GM23338 (cell line): ENCODE measurements at regions not wholly inside any gene's neighbourhood (a gene's known extent, or its start where the extent isn't known, plus 50 kb on each side); places are given as distances from the start of the nearest gene placed in this dataset.

Source experiments
- ATAC-seq: fragments of 200-7000 bp; cut with Tn5 transposase; 3 replicates; pipeline ENCODE4 v1.9.1; 2020
- DNase-seq: peaks from one replicate; pipeline ENCODE4 v3.0.0-alpha.2; 2015; ENCODE audit warnings: low spot score
- H2AFZ ChIP-seq: fragments of 200-600 bp; sonication (generic); 2 replicates; pipeline ENCODE4 v1.8.0; 2016; ENCODE audit warnings: antibody characterized with exemption, mild to moderate bottlenecking, moderate library complexity
- H3F3A ChIP-seq: fragments of 200-600 bp; sonication (generic); replicated peaks from 2 replicates; pipeline ENCODE4 v1.8.0; 2017; ENCODE audit warnings: antibody characterized with exemption, mixed run types, low read depth
- H3K27ac ChIP-seq: fragments of 200-600 bp; sonication (generic); 2 replicates; pipeline ENCODE4 v1.6.1; 2016; ENCODE audit warnings: low read depth
- H3K27me3 ChIP-seq: fragments of 200-600 bp; sonication (generic); 2 replicates; pipeline ENCODE4 v1.8.0; 2016; ENCODE audit warnings: mild to moderate bottlenecking, mixed run types, moderate library complexity; ENCODE audit not compliant: insufficient read depth
- H3K36me3 ChIP-seq: fragments of 200-600 bp; sonication (generic); 2 replicates; pipeline ENCODE4 v1.8.0; 2016; ENCODE audit warnings: mild to moderate bottlenecking; ENCODE audit not compliant: insufficient read depth
- H3K4me1 ChIP-seq: fragments of 200-600 bp; sonication (generic); 2 replicates; pipeline ENCODE4 v1.8.0; 2016; ENCODE audit warnings: mild to moderate bottlenecking, moderate library complexity; ENCODE audit not compliant: insufficient read depth
- H3K4me2 ChIP-seq: fragments of 200-600 bp; sonication (generic); 2 replicates; pipeline ENCODE4 v1.7.1; 2017; ENCODE audit warnings: mixed run types
- H3K4me3 ChIP-seq: fragments of 200-600 bp; sonication (generic); 2 replicates; pipeline ENCODE4 v1.6.1; 2016; ENCODE audit warnings: mixed run types
- H3K79me2 ChIP-seq: fragments of 200-600 bp; sonication (generic); replicated peaks from 2 replicates; pipeline ENCODE4 v1.8.0; 2017; ENCODE audit warnings: mild to moderate bottlenecking; ENCODE audit not compliant: insufficient read depth
- H3K9me2 ChIP-seq: fragments of 200-600 bp; sonication (generic); 2 replicates; pipeline ENCODE4 v1.8.0; 2017; ENCODE audit not compliant: insufficient read depth
- H4K20me1 ChIP-seq: fragments of 200-600 bp; sonication (generic); replicated peaks from 2 replicates; pipeline ENCODE4 v1.8.0; 2017; ENCODE audit warnings: mild to moderate bottlenecking; ENCODE audit not compliant: insufficient read depth
- H3K27ac Mint-ChIP-seq: 2 replicates; pipeline ENCODE4 v1.8.0; 2020; ENCODE audit warnings: inconsistent platforms, mild to moderate bottlenecking, moderate library complexity, mixed read lengths
- H3K27me3 Mint-ChIP-seq: 3 replicates; pipeline ENCODE4 v1.8.0; 2022; ENCODE audit warnings: low read depth, mild to moderate bottlenecking, moderate library complexity, mixed read lengths, inconsistent platforms; ENCODE audit not compliant: insufficient read depth, poor library complexity
- H3K36me3 Mint-ChIP-seq: 3 replicates; pipeline ENCODE4 v1.8.0; 2021; ENCODE audit warnings: low read depth, mild to moderate bottlenecking, inconsistent platforms, moderate library complexity, mixed read lengths
- H3K4me1 Mint-ChIP-seq: 3 replicates; pipeline ENCODE4 v1.8.0; 2020; ENCODE audit warnings: mild to moderate bottlenecking, inconsistent platforms, mixed read lengths
- H3K4me3 Mint-ChIP-seq: 3 replicates; pipeline ENCODE4 v1.8.0; 2021; ENCODE audit warnings: moderate library complexity, mild to moderate bottlenecking, inconsistent platforms, mixed read lengths
- H3K9me3 Mint-ChIP-seq: 3 replicates; pipeline ENCODE4 v1.8.0; 2020; ENCODE audit warnings: moderate library complexity, mild to moderate bottlenecking, inconsistent platforms, mixed read lengths
- CREB1 ChIP-seq: fragments of 250-450 bp; sonication (Bioruptor Pico); IDR thresholded peaks from 2 replicates; pipeline ENCODE4 v1.5.0; 2020; ENCODE audit warnings: low read depth, mild to moderate bottlenecking, moderate library complexity
- CTCF ChIP-seq, 2 experiments: fragments of 200-600 bp in 1 of 2; sonication (generic) in 1 of 2; conservative IDR thresholded peaks; 2 replicates each; pipeline versions ENCODE4 v1.5.1 to v1.6.1; 2016 to 2017; ENCODE audit warnings: antibody characterized with exemption in 2 of 2, low read depth in 2 of 2, mild to moderate bottlenecking in 2 of 2, moderate library complexity in 1 of 2
- ETS1 ChIP-seq: IDR thresholded peaks from 2 replicates; pipeline ENCODE4 v1.6.1; 2016; ENCODE audit warnings: antibody characterized with exemption
- EZH2 ChIP-seq: fragments of 200-600 bp; sonication (generic); IDR thresholded peaks from one replicate; pipeline ENCODE4 v1.8.0; 2017; ENCODE audit warnings: antibody characterized with exemption, mild to moderate bottlenecking, low read depth; ENCODE audit not compliant: unreplicated experiment
- EZH2phosphoT487 ChIP-seq: fragments of 200-600 bp; sonication (generic); IDR thresholded peaks from one replicate; pipeline ENCODE4 v1.8.1; 2018; ENCODE audit warnings: antibody characterized with exemption; ENCODE audit not compliant: unreplicated experiment
- JUNB ChIP-seq: IDR thresholded peaks from one replicate; pipeline ENCODE4 v1.6.1; 2016; ENCODE audit warnings: antibody characterized with exemption; ENCODE audit not compliant: unreplicated experiment
- NANOG ChIP-seq: IDR thresholded peaks from 2 replicates; pipeline ENCODE4 v1.6.1; 2016; ENCODE audit warnings: antibody characterized with exemption, borderline replicate concordance
- POLR2AphosphoS5 ChIP-seq: IDR thresholded peaks from 2 replicates; pipeline ENCODE4 v1.6.1; 2016; ENCODE audit warnings: antibody characterized with exemption, low read depth
- REST ChIP-seq: IDR thresholded peaks from one replicate; pipeline ENCODE4 v1.6.1; 2018; ENCODE audit warnings: antibody characterized with exemption; ENCODE audit not compliant: unreplicated experiment
- STAT1 ChIP-seq: IDR thresholded peaks from one replicate; pipeline ENCODE4 v1.6.1; 2016; ENCODE audit warnings: antibody characterized with exemption; ENCODE audit not compliant: unreplicated experiment
- ZNF114 ChIP-seq: fragments of 250-450 bp; sonication (Bioruptor Pico); IDR thresholded peaks from 2 replicates; pipeline ENCODE4 v1.5.0; 2020; ENCODE audit warnings: mild to moderate bottlenecking, moderate library complexity
- ZNF331 ChIP-seq: fragments of 250-450 bp; sonication (Bioruptor Pico); IDR thresholded peaks from 2 replicates; pipeline ENCODE4 v1.5.0; 2020; ENCODE audit warnings: low read depth, mild to moderate bottlenecking, moderate library complexity
- ZNF462 ChIP-seq: fragments of 250-450 bp; sonication (Bioruptor Pico); IDR thresholded peaks from 2 replicates; pipeline ENCODE4 v1.5.0; 2020; ENCODE audit warnings: mild to moderate bottlenecking, moderate library complexity

GRCh38 chr5:25754895-25755294 lies 1110.1 kb upstream of the CDH10 start:
- Histone ChIP-seq H3K4me2 (no peak overlapping the region), H2AFZ (no peak overlapping the region)
- H3K27ac Mint-ChIP-seq: no peak overlapping the region

More at GRCh38 chr5:25754895-25755294, 1110.1 kb upstream of the CDH10 start:
- Histone ChIP-seq H3K27ac (no peak overlapping the region), H3K36me3 (peaks cover 23% of the 10 kb centered on the region), H3K79me2 (no peaks in the 10 kb centered on the region), H4K20me1 (no peaks in the 10 kb centered on the region), H3K27me3 (no peaks in the 10 kb centered on the region), H3K4me1 (no peaks in the 10 kb centered on the region), H3K4me3 (no peak overlapping the region; the same call in 1 of the 2 replicates), H3K9me2 (peaks cover 4% of the 10 kb centered on the region; the same call in 1 of the 2 replicates), H3F3A (no peaks in the 10 kb centered on the region)
- DNase-seq (peak; percentile 71), ATAC-seq (no peak)
- H3K36me3 Mint-ChIP-seq: peaks cover 47% of the 10 kb centered on the region
- H3K9me3 Mint-ChIP-seq: peaks cover 61% of the 10 kb centered on the region
- TF ChIP-seq JUNB (no peak), EZH2 (no peak), ZNF462 (CRISPR knock-in tag) (no peak), ZNF114 (CRISPR knock-in tag) (no peak), REST (no peak), CTCF (conservative IDR thresholded peaks at IDR 0.05; ENCODE audit: low read depth in 2 of 2) (no peak), ZNF331 (CRISPR knock-in tag) (no peak), STAT1 (no peak), POLR2AphosphoS5 (no peak), NANOG (no peak), EZH2phosphoT487 (no peak), ETS1 (no peak), CREB1 (CRISPR knock-in tag) (no peak)
- H3K27me3 Mint-ChIP-seq: no peaks in the 10 kb centered on the region
- no peak overlapping the region for H3K4me3 Mint-ChIP-seq
- no peaks in the 10 kb centered on the region for H3K4me1 Mint-ChIP-seq
